ENCODE measurements at regions not wholly inside any gene's neighbourhood (a gene's known extent, or its start where the extent isn't known, plus 50 kb on each side); places are given as distances from the start of the nearest gene placed in this dataset.
A peak's percentile ranks its signal among the peaks of the same experiment; 100 is the strongest.

DNA sequence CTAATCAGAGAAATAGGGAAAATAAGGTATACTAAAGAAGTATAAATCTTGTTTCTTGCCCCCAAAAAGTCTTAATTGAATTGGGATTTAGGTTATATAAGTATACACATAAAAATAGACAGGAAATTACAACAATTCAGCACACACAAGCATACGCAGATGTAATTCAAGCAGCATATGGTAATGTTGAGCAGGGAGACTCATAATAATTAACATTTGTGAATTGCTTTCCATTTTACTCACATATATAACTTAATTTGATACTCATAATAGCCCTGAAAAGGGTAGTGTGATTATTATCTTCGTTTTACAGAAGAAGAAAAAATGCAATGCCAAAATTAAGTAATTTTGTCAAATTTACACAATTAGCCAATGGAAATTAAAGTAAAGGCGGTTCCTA, 313.5 kb upstream of the ECI2 start:
- intact Hi-C loops (cut with DNase I), result no loop called here
- ATAC-seq, result no peak
- no peaks in the 10 kb centered on the region for H3K36me3 ChIP-seq (replicated peaks in 1 of 2; ENCODE audit: insufficient read depth in 1 of 2, low read depth in 2 of 2)
- DNase-seq, result no peak
- no peak overlapping the region for H3K27ac ChIP-seq
- H3K9me3 ChIP-seq, result no peaks in the 10 kb centered on the region
- H3K4me3 ChIP-seq, result no peak overlapping the region
- WGBS, 2 donors, result 68 to 70% methylated on average over 3 of the region's 3 CpGs
- TF ChIP-seq, protein P1, sequence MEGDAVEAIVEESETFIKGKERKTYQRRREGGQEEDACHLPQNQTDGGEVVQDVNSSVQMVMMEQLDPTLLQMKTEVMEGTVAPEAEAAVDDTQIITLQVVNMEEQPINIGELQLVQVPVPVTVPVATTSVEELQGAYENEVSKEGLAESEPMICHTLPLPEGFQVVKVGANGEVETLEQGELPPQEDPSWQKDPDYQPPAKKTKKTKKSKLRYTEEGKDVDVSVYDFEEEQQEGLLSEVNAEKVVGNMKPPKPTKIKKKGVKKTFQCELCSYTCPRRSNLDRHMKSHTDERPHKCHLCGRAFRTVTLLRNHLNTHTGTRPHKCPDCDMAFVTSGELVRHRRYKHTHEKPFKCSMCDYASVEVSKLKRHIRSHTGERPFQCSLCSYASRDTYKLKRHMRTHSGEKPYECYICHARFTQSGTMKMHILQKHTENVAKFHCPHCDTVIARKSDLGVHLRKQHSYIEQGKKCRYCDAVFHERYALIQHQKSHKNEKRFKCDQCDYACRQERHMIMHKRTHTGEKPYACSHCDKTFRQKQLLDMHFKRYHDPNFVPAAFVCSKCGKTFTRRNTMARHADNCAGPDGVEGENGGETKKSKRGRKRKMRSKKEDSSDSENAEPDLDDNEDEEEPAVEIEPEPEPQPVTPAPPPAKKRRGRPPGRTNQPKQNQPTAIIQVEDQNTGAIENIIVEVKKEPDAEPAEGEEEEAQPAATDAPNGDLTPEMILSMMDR (IDR thresholded peaks at IDR 0.05), result no peak
- no peak for TF ChIP-seq POLR2A (IDR thresholded peaks at IDR 0.05)
- H3K27me3 ChIP-seq, result no peaks in the 10 kb centered on the region
- no peaks in the 10 kb centered on the region for H3K4me1 ChIP-seq

DNA sequence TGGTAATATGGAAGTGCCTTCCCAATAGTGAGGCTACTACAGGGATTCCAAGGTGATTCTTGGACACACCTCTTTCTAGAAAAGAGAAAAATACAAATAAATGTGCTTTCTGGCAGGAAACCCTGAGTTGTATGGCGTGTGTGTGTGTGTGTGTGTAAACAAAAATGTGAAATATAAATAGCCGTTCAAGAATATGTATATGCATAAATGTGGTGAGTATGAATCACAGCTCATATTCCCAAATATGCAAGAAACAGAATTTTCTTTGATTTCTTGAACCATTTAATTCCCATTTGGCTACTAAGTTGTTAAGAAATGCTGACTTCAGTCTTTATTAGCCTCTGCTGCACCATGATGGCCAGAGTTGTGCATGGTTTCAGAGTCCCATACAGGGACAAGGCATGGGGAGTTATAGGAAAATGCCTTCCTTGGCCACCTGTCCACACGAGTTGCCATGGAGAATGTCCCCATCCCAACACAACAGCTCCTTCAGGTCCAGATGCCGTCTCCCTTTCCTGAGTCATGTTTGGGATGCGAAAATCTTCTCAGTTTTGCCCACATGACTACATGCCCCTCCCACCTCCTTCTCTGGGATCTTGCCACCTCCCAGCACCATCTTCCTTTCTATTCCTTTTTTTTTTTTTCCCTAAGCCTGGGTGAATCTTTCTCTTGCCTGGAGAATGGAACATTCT, 312.4 kb upstream of the ECI2 start:
- no peaks in the 10 kb centered on the region for H3K9me3 ChIP-seq
- no peaks in the 10 kb centered on the region for H3K4me1 ChIP-seq
- H3K36me3 ChIP-seq (replicated peaks in 1 of 2; ENCODE audit: insufficient read depth in 1 of 2, low read depth in 2 of 2), result no peaks in the 10 kb centered on the region
- TF ChIP-seq, protein P1 (IDR thresholded peaks at IDR 0.05), result no peak
- no peak for TF ChIP-seq POLR2A (IDR thresholded peaks at IDR 0.05)
- no peak overlapping the region for H3K4me3 ChIP-seq
- WGBS, 2 donors, result 45 to 68% methylated on average over 5 of the region's 5 CpGs
- H3K27ac ChIP-seq, result no peak overlapping the region
- no peaks in the 10 kb centered on the region for H3K27me3 ChIP-seq
- no peak for ATAC-seq
- no peak for DNase-seq
- intact Hi-C loops (cut with DNase I), result no loop called here

- Histone ChIP-seq H3K4me1 (no peaks in the 10 kb centered on the region), H3K36me3 (replicated peaks in 1 of 2; ENCODE audit: insufficient read depth in 1 of 2, low read depth in 2 of 2) (no peaks in the 10 kb centered on the region), H3K4me3 (no peak overlapping the region), H3K9me3 (no peaks in the 10 kb centered on the region), H3K27me3 (no peaks in the 10 kb centered on the region), H3K27ac (no peak overlapping the region)
- no peak for DNase-seq
- TF ChIP-seq, protein P1 (IDR thresholded peaks at IDR 0.05), result no peak
- TF ChIP-seq POLR2A (IDR thresholded peaks at IDR 0.05), result no peak
- ATAC-seq, result peak; percentile 27
- intact Hi-C loops (cut with DNase I), result no loop called here
- 64% methylated on average over 8 of the region's 8 CpGs for WGBS, 2 donors
These were observed 311.6 kb upstream of the ECI2 start for GRCh38 chr6:4446982-4447381.

- ATAC-seq, result no peak
- no peaks in the 10 kb centered on the region for H3K36me3 ChIP-seq (replicated peaks in 1 of 2; ENCODE audit: insufficient read depth in 1 of 2, low read depth in 2 of 2)
These were observed 306.6 kb upstream of the ECI2 start for GRCh38 chr6:4441981-4442434.

More at GRCh38 chr6:4441981-4442434, 306.6 kb upstream of the ECI2 start:
- Histone ChIP-seq H3K9me3 (no peaks in the 10 kb centered on the region), H3K4me3 (no peak overlapping the region), H3K27me3 (no peaks in the 10 kb centered on the region), H3K4me1 (no peaks in the 10 kb centered on the region), H3K27ac (no peak overlapping the region)
- TF ChIP-seq, protein P1 (IDR thresholded peaks at IDR 0.05), result no peak
- TF ChIP-seq POLR2A (IDR thresholded peaks at IDR 0.05), result no peak
- DNase-seq, result no peak
- intact Hi-C loops (cut with DNase I), result no loop called here

All from body of pancreas (tissue), 4 donors.